PFSK-1 (cell line): ENCODE measurements at regions not wholly inside any gene's neighbourhood (a gene's known extent, or its start where the extent isn't known, plus 50 kb on each side); places are given as distances from the start of the nearest gene placed in this dataset.

Experiments
- FOXP2 ChIP-seq: optimal IDR thresholded peaks from 2 replicates; pipeline ENCODE3; 2011; ENCODE audit warnings: borderline replicate concordance, control low read depth, inconsistent platforms; ENCODE audit not compliant: insufficient read depth; ENCODE audit errors: extremely low read length, extremely low read depth
- POLR2AphosphoS5 ChIP-seq: IDR thresholded peaks from 2 replicates; pipeline ENCODE4 v1.6.1; 2012; ENCODE audit warnings: low read depth, mild to moderate bottlenecking, control low read depth, low read length, moderate library complexity
- SIN3A ChIP-seq: IDR thresholded peaks from 2 replicates; pipeline ENCODE4 v1.6.1; 2012; ENCODE audit warnings: mild to moderate bottlenecking, low read length, moderate library complexity, borderline replicate concordance; ENCODE audit not compliant: insufficient read depth
- TAF1 ChIP-seq: IDR thresholded peaks from 2 replicates; pipeline ENCODE4 v1.6.1; 2012; ENCODE audit warnings: low read length, control low read depth, borderline replicate concordance; ENCODE audit not compliant: insufficient read depth
- TF ChIP-seq, protein P1 (sequence below), 2 experiments: IDR thresholded peaks; 2 replicates each; pipeline versions ENCODE4 v1.6.1 to v1.8.0; 2011 to 2012; ENCODE audit warnings: low read depth in 2 of 2, low read length in 2 of 2, control low read depth in 1 of 2, inconsistent platforms in 1 of 2, mild to moderate bottlenecking in 1 of 2, moderate library complexity in 1 of 2; ENCODE audit not compliant: insufficient read depth in 1 of 2

DNA sequence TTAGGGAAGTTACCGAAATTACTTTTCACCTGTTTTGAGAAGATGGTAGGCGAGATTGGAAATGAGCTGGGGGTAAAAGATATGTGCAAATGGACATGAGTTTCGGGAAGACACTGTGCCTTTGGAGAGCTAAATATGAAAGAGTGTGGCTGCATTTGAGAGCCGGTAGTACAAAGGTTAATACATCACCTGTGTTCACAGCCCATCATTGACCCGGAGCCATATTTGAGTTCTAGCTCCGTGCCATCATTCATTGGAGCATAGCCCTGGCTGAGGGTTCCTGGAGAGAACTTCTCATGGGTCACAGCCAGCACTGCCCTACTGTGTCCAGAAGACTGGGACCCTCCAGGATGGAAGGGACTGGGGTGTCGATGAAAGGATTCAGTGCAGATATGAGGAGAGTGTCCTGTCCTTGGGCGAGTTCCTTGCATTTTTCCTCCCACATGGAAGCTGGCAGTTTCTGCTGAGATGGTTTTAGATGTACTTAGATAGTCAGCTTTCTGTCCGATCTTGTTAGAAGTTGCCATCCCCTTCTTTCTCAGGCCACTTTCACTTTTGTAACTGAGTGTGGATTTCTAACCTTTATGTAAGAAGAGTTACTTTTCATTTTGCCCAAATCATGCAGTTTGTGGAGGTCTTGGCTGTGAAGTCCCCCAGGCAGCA, 138.8 kb downstream of the JCAD start:
- TF ChIP-seq POLR2AphosphoS5 (no peak), TAF1 (no peak), SIN3A (no peak), FOXP2 (no peak)
- TF ChIP-seq, protein P1, sequence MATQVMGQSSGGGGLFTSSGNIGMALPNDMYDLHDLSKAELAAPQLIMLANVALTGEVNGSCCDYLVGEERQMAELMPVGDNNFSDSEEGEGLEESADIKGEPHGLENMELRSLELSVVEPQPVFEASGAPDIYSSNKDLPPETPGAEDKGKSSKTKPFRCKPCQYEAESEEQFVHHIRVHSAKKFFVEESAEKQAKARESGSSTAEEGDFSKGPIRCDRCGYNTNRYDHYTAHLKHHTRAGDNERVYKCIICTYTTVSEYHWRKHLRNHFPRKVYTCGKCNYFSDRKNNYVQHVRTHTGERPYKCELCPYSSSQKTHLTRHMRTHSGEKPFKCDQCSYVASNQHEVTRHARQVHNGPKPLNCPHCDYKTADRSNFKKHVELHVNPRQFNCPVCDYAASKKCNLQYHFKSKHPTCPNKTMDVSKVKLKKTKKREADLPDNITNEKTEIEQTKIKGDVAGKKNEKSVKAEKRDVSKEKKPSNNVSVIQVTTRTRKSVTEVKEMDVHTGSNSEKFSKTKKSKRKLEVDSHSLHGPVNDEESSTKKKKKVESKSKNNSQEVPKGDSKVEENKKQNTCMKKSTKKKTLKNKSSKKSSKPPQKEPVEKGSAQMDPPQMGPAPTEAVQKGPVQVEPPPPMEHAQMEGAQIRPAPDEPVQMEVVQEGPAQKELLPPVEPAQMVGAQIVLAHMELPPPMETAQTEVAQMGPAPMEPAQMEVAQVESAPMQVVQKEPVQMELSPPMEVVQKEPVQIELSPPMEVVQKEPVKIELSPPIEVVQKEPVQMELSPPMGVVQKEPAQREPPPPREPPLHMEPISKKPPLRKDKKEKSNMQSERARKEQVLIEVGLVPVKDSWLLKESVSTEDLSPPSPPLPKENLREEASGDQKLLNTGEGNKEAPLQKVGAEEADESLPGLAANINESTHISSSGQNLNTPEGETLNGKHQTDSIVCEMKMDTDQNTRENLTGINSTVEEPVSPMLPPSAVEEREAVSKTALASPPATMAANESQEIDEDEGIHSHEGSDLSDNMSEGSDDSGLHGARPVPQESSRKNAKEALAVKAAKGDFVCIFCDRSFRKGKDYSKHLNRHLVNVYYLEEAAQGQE (IDR thresholded peaks at IDR 0.05; ENCODE audit: insufficient read depth in 1 of 2, low read depth in 2 of 2, low read length in 2 of 2) = no peak
